Keratinocyte (primary cell): ENCODE measurements at regions not wholly inside any gene's neighbourhood (a gene's known extent, or its start where the extent isn't known, plus 50 kb on each side); places are given as distances from the start of the nearest gene placed in this dataset.

ENCODE experiments used
- EZH2 ChIP-seq: IDR thresholded peaks from one replicate; pipeline ENCODE4 v1.6.1; 2012; ENCODE audit warnings: inconsistent platforms, mild to moderate bottlenecking, low read length, moderate library complexity
- TF ChIP-seq, protein P1 (sequence below), 3 experiments: IDR thresholded peaks in 1 of 3; conservative IDR thresholded peaks in 1 of 3; optimal IDR thresholded peaks in 1 of 3; 2 replicates in 2 of 3; 3 replicates in 1 of 3; pipeline versions ENCODE3 to v1.5.1; 2011; ENCODE audit warnings: low read length in 3 of 3, mild to moderate bottlenecking in 3 of 3, moderate library complexity in 2 of 3, control low read depth in 1 of 3, inconsistent platforms in 1 of 3; ENCODE audit not compliant: insufficient read depth in 2 of 3; ENCODE audit errors: extremely low read depth in 1 of 3

DNA sequence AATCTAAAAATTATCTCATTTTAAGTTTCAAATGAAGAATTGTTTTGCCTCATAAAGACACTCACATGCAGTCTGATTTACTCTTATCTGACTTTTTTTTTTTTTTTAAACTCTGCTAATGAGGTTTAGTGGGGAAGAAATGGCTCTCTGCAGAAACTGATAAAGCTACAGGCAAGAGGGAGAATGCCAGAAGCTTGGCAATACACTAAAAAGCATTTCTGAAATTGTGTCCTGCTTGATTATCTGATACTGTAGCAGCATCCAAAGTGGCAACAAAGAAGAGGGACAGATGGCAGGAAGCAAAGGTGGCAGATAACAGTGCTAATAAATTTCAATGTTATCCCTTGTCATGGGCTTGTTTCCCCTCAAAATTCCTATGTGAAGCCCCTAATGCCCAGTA lies 1744.9 kb downstream of the NCAM2 start:
- TF ChIP-seq, protein P1, sequence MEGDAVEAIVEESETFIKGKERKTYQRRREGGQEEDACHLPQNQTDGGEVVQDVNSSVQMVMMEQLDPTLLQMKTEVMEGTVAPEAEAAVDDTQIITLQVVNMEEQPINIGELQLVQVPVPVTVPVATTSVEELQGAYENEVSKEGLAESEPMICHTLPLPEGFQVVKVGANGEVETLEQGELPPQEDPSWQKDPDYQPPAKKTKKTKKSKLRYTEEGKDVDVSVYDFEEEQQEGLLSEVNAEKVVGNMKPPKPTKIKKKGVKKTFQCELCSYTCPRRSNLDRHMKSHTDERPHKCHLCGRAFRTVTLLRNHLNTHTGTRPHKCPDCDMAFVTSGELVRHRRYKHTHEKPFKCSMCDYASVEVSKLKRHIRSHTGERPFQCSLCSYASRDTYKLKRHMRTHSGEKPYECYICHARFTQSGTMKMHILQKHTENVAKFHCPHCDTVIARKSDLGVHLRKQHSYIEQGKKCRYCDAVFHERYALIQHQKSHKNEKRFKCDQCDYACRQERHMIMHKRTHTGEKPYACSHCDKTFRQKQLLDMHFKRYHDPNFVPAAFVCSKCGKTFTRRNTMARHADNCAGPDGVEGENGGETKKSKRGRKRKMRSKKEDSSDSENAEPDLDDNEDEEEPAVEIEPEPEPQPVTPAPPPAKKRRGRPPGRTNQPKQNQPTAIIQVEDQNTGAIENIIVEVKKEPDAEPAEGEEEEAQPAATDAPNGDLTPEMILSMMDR (optimal IDR thresholded peaks at IDR 0.05 in 1 of 3, IDR thresholded peaks at IDR 0.05 in 1 of 3, conservative IDR thresholded peaks at IDR 0.05 in 1 of 3; ENCODE audit: extremely low read depth in 1 of 3, insufficient read depth in 2 of 3, low read length in 3 of 3) = no peak
- no peak for TF ChIP-seq EZH2
